MG63 (cell line): ENCODE measurements at regions not wholly inside any gene's neighbourhood (a gene's known extent, or its start where the extent isn't known, plus 50 kb on each side); places are given as distances from the start of the nearest gene placed in this dataset.
"Not testable (repeated sequence)": the region's sequence is repeated elsewhere in the genome, so short reads cannot be mapped to it uniquely, and the experiment has no call there.

ENCODE experiments used
- DNase-seq: peaks from one replicate; pipeline ENCODE4 v3.0.0-alpha.2; 2020
- H3K27me3 ChIP-seq: fragments of 250-450 bp; sonication (Bioruptor Pico); 2 replicates; pipeline ENCODE4 v1.5.1; 2020; ENCODE audit warnings: mild to moderate bottlenecking, moderate library complexity
- H3K36me3 ChIP-seq: fragments of 250-450 bp; sonication (Bioruptor Pico); 2 replicates; pipeline ENCODE4 v1.5.1; 2020; ENCODE audit warnings: mild to moderate bottlenecking, moderate library complexity
- H3K4me3 ChIP-seq: fragments of 250-450 bp; sonication (Bioruptor Pico); 2 replicates; pipeline ENCODE4 v1.5.1; 2020; ENCODE audit warnings: mild to moderate bottlenecking, moderate library complexity
- H3K9me3 ChIP-seq: fragments of 250-450 bp; sonication (Bioruptor Pico); 2 replicates; pipeline ENCODE4 v1.5.1; 2020; ENCODE audit warnings: mild to moderate bottlenecking, moderate library complexity

GRCh38 chr7:50848203-50848602, 65.5 kb upstream of the GRB10 start:
- Histone ChIP-seq H3K36me3 (no peaks in the 10 kb centered on the region), H3K4me3 (no peak overlapping the region), H3K9me3 (no peaks in the 10 kb centered on the region), H3K27me3 (no peaks in the 10 kb centered on the region)
- no peak for DNase-seq

- H3K36me3 ChIP-seq, H3K9me3 ChIP-seq, H3K4me3 ChIP-seq: not testable (repeated sequence)
These were observed 62.2 kb upstream of the GRB10 start for GRCh38 chr7:50844861-50845260.

GRCh38 chr7:50842041-50842440, 59.3 kb upstream of the GRB10 start:
- Histone ChIP-seq H3K9me3 (no peaks in the 10 kb centered on the region; the same call in 1 of the 2 replicates), H3K36me3 (no peaks in the 10 kb centered on the region), H3K27me3 (no peaks in the 10 kb centered on the region), H3K4me3 (no peak overlapping the region)
- no peak for DNase-seq

More at GRCh38 chr7:50844861-50845260, 62.2 kb upstream of the GRB10 start:
- DNase-seq, H3K27me3 ChIP-seq: not testable (repeated sequence)

- Histone ChIP-seq H3K27me3 (no peaks in the 10 kb centered on the region), H3K36me3 (no peaks in the 10 kb centered on the region), H3K9me3 (no peaks in the 10 kb centered on the region; the same call in none of the 2 replicates), H3K4me3 (no peak overlapping the region)
- peak; percentile 88 for DNase-seq
These were observed 56.1 kb upstream of the GRB10 start for GRCh38 chr7:50838675-50839377.

- peak; percentile 65 for DNase-seq
- H3K4me3 ChIP-seq, result no peak overlapping the region
- no peaks in the 10 kb centered on the region for H3K36me3 ChIP-seq
- no peaks in the 10 kb centered on the region; the same call in none of the 2 replicates for H3K9me3 ChIP-seq
- H3K27me3 ChIP-seq, result no peaks in the 10 kb centered on the region
These were observed 55.3 kb upstream of the GRB10 start for GRCh38 chr7:50837965-50838364.

- no peaks in the 10 kb centered on the region for H3K36me3 ChIP-seq
- no peaks in the 10 kb centered on the region; the same call in none of the 2 replicates for H3K9me3 ChIP-seq
- no peaks in the 10 kb centered on the region for H3K27me3 ChIP-seq
- H3K4me3 ChIP-seq, result no peak overlapping the region
- no peak for DNase-seq
These were observed 54.0 kb upstream of the GRB10 start for GRCh38 chr7:50836646-50837045.

GRCh38 chr7:50835156-50835555, 52.5 kb upstream of the GRB10 start:
- H3K36me3 ChIP-seq, result no peaks in the 10 kb centered on the region
- no peaks in the 10 kb centered on the region; the same call in none of the 2 replicates for H3K9me3 ChIP-seq
- H3K27me3 ChIP-seq, result no peaks in the 10 kb centered on the region
- DNase-seq, result no peak
- no peak overlapping the region for H3K4me3 ChIP-seq

GRCh38 chr7:50834679-50835078, 52.0 kb upstream of the GRB10 start:
- Histone ChIP-seq H3K9me3 (no peaks in the 10 kb centered on the region; the same call in none of the 2 replicates), H3K36me3 (no peaks in the 10 kb centered on the region), H3K4me3 (no peak overlapping the region), H3K27me3 (no peaks in the 10 kb centered on the region)
- peak; percentile 48 for DNase-seq

GRCh38 chr7:50834031-50834535, 51.4 kb upstream of the GRB10 start:
- DNase-seq, result no peak
- Histone ChIP-seq H3K4me3 (no peak overlapping the region), H3K9me3 (no peaks in the 10 kb centered on the region; the same call in none of the 2 replicates), H3K36me3 (no peaks in the 10 kb centered on the region), H3K27me3 (no peaks in the 10 kb centered on the region)

GRCh38 chr7:50832744-50833143, 50.0 kb upstream of the GRB10 start:
- H3K36me3 ChIP-seq, result no peaks in the 10 kb centered on the region
- no peaks in the 10 kb centered on the region for H3K27me3 ChIP-seq
- H3K4me3 ChIP-seq, result no peak overlapping the region
- DNase-seq, result no peak
- no peaks in the 10 kb centered on the region; the same call in none of the 2 replicates for H3K9me3 ChIP-seq
